ENCODE measurements at regions not wholly inside any gene's neighbourhood (a gene's known extent, or its start where the extent isn't known, plus 50 kb on each side); places are given as distances from the start of the nearest gene placed in this dataset.

GRCh38 chr11:134786636-134787035 is 374.6 kb upstream of the B3GAT1 start:
- Histone ChIP-seq H3K36me3 (ENCODE audit: control insufficient read depth, insufficient read depth, low read length) (no peaks in the 10 kb centered on the region), H3K27ac (ENCODE audit: low read depth, low read length) (no peak overlapping the region), H3K4me3 (ENCODE audit: low read length) (no peak overlapping the region), H3K27me3 (ENCODE audit: control insufficient read depth, insufficient read depth, low read length) (peaks cover 3% of the 10 kb centered on the region), H3K9ac (ENCODE audit: low read length) (no peak overlapping the region), H3K4me1 (ENCODE audit: control insufficient read depth, insufficient read depth, low read length) (no peaks in the 10 kb centered on the region)

- Histone ChIP-seq H3K4me1 (ENCODE audit: control insufficient read depth, insufficient read depth, low read length) (no peaks in the 10 kb centered on the region), H3K27ac (ENCODE audit: low read depth, low read length) (no peak overlapping the region), H3K27me3 (ENCODE audit: control insufficient read depth, insufficient read depth, low read length) (peaks cover 3% of the 10 kb centered on the region), H3K36me3 (ENCODE audit: control insufficient read depth, insufficient read depth, low read length) (no peaks in the 10 kb centered on the region), H3K4me3 (ENCODE audit: low read length) (no peak overlapping the region), H3K9ac (ENCODE audit: low read length) (no peak overlapping the region)
Observed at GRCh38 chr11:134785660-134786284, 373.7 kb upstream of the B3GAT1 start.

GRCh38 chr11:134785059-134785458 is 373.0 kb upstream of the B3GAT1 start:
- no peak overlapping the region for H3K9ac ChIP-seq (ENCODE audit: low read length)
- no peaks in the 10 kb centered on the region for H3K4me1 ChIP-seq (ENCODE audit: control insufficient read depth, insufficient read depth, low read length)
- no peaks in the 10 kb centered on the region for H3K36me3 ChIP-seq (ENCODE audit: control insufficient read depth, insufficient read depth, low read length)
- no peak overlapping the region for H3K27ac ChIP-seq (ENCODE audit: low read depth, low read length)
- no peak overlapping the region for H3K4me3 ChIP-seq (ENCODE audit: low read length)
- peaks cover 3% of the 10 kb centered on the region for H3K27me3 ChIP-seq (ENCODE audit: control insufficient read depth, insufficient read depth, low read length)

GRCh38 chr11:134784568-134784967 is 372.5 kb upstream of the B3GAT1 start:
- H3K36me3 ChIP-seq (ENCODE audit: control insufficient read depth, insufficient read depth, low read length), result no peaks in the 10 kb centered on the region

GRCh38 chr11:134784046-134784445 is 372.0 kb upstream of the B3GAT1 start:
- Histone ChIP-seq H3K27me3 (ENCODE audit: control insufficient read depth, insufficient read depth, low read length) (peaks cover 3% of the 10 kb centered on the region), H3K4me3 (ENCODE audit: low read length) (no peak overlapping the region), H3K4me1 (ENCODE audit: control insufficient read depth, insufficient read depth, low read length) (no peaks in the 10 kb centered on the region), H3K9ac (ENCODE audit: low read length) (no peak overlapping the region), H3K27ac (ENCODE audit: low read depth, low read length) (no peak overlapping the region), H3K36me3 (ENCODE audit: control insufficient read depth, insufficient read depth, low read length) (no peaks in the 10 kb centered on the region)

More at GRCh38 chr11:134784568-134784967, 372.5 kb upstream of the B3GAT1 start:
- Histone ChIP-seq H3K27me3 (ENCODE audit: control insufficient read depth, insufficient read depth, low read length) (peaks cover 3% of the 10 kb centered on the region), H3K9ac (ENCODE audit: low read length) (no peak overlapping the region), H3K4me1 (ENCODE audit: control insufficient read depth, insufficient read depth, low read length) (no peaks in the 10 kb centered on the region), H3K4me3 (ENCODE audit: low read length) (no peak overlapping the region), H3K27ac (ENCODE audit: low read depth, low read length) (no peak overlapping the region)

- no peak overlapping the region for H3K27ac ChIP-seq (ENCODE audit: low read depth, low read length)
- H3K4me1 ChIP-seq (ENCODE audit: control insufficient read depth, insufficient read depth, low read length), result no peaks in the 10 kb centered on the region
Observed at GRCh38 chr11:134783234-134783633, 371.2 kb upstream of the B3GAT1 start.

GRCh38 chr11:134781380-134781866 is 369.4 kb upstream of the B3GAT1 start:
- Histone ChIP-seq H3K4me3 (ENCODE audit: low read length) (no peak overlapping the region), H3K27me3 (ENCODE audit: control insufficient read depth, insufficient read depth, low read length) (peaks cover 3% of the 10 kb centered on the region), H3K9ac (ENCODE audit: low read length) (no peak overlapping the region), H3K4me1 (ENCODE audit: control insufficient read depth, insufficient read depth, low read length) (no peaks in the 10 kb centered on the region), H3K27ac (ENCODE audit: low read depth, low read length) (no peak overlapping the region), H3K36me3 (ENCODE audit: control insufficient read depth, insufficient read depth, low read length) (no peaks in the 10 kb centered on the region)

More at GRCh38 chr11:134783234-134783633, 371.2 kb upstream of the B3GAT1 start:
- Histone ChIP-seq H3K4me3 (ENCODE audit: low read length) (no peak overlapping the region), H3K9ac (ENCODE audit: low read length) (no peak overlapping the region), H3K36me3 (ENCODE audit: control insufficient read depth, insufficient read depth, low read length) (no peaks in the 10 kb centered on the region), H3K27me3 (ENCODE audit: control insufficient read depth, insufficient read depth, low read length) (peaks cover 3% of the 10 kb centered on the region)

GRCh38 chr11:134780486-134781147 is 368.6 kb upstream of the B3GAT1 start:
- no peak overlapping the region for H3K27ac ChIP-seq (ENCODE audit: low read depth, low read length)

GRCh38 chr11:134779179-134779578 is 367.1 kb upstream of the B3GAT1 start:
- Histone ChIP-seq H3K27me3 (ENCODE audit: control insufficient read depth, insufficient read depth, low read length) (no peaks in the 10 kb centered on the region), H3K27ac (ENCODE audit: low read depth, low read length) (no peak overlapping the region), H3K36me3 (ENCODE audit: control insufficient read depth, insufficient read depth, low read length) (no peaks in the 10 kb centered on the region), H3K4me1 (ENCODE audit: control insufficient read depth, insufficient read depth, low read length) (no peaks in the 10 kb centered on the region), H3K9ac (ENCODE audit: low read length) (no peak overlapping the region), H3K4me3 (ENCODE audit: low read length) (no peak overlapping the region)

More at GRCh38 chr11:134780486-134781147, 368.6 kb upstream of the B3GAT1 start:
- no peak overlapping the region for H3K4me3 ChIP-seq (ENCODE audit: low read length)
- no peaks in the 10 kb centered on the region for H3K36me3 ChIP-seq (ENCODE audit: control insufficient read depth, insufficient read depth, low read length)
- H3K9ac ChIP-seq (ENCODE audit: low read length), result no peak overlapping the region
- no peaks in the 10 kb centered on the region for H3K27me3 ChIP-seq (ENCODE audit: control insufficient read depth, insufficient read depth, low read length)
- no peaks in the 10 kb centered on the region for H3K4me1 ChIP-seq (ENCODE audit: control insufficient read depth, insufficient read depth, low read length)

GRCh38 chr11:134768463-134768862 is 356.4 kb upstream of the B3GAT1 start:
- no peak overlapping the region for H3K9ac ChIP-seq (ENCODE audit: low read length)
- H3K27ac ChIP-seq (ENCODE audit: low read depth, low read length), result no peak overlapping the region
- H3K36me3 ChIP-seq (ENCODE audit: control insufficient read depth, insufficient read depth, low read length), result no peaks in the 10 kb centered on the region
- H3K4me1 ChIP-seq (ENCODE audit: control insufficient read depth, insufficient read depth, low read length), result no peaks in the 10 kb centered on the region
- no peak overlapping the region for H3K4me3 ChIP-seq (ENCODE audit: low read length)
- H3K27me3 ChIP-seq (ENCODE audit: control insufficient read depth, insufficient read depth, low read length), result peaks cover 2% of the 10 kb centered on the region

GRCh38 chr11:134765565-134765964 is 353.5 kb upstream of the B3GAT1 start:
- Histone ChIP-seq H3K27ac (ENCODE audit: low read depth, low read length) (no peak overlapping the region), H3K27me3 (ENCODE audit: control insufficient read depth, insufficient read depth, low read length) (peaks cover 2% of the 10 kb centered on the region), H3K36me3 (ENCODE audit: control insufficient read depth, insufficient read depth, low read length) (no peaks in the 10 kb centered on the region), H3K9ac (ENCODE audit: low read length) (no peak overlapping the region), H3K4me3 (ENCODE audit: low read length) (no peak overlapping the region), H3K4me1 (ENCODE audit: control insufficient read depth, insufficient read depth, low read length) (no peaks in the 10 kb centered on the region)

- H3K27me3 ChIP-seq (ENCODE audit: control insufficient read depth, insufficient read depth, low read length), result peaks cover 2% of the 10 kb centered on the region
- no peak overlapping the region for H3K27ac ChIP-seq (ENCODE audit: low read depth, low read length)
- H3K36me3 ChIP-seq (ENCODE audit: control insufficient read depth, insufficient read depth, low read length), result no peaks in the 10 kb centered on the region
- H3K4me3 ChIP-seq (ENCODE audit: low read length), result no peak overlapping the region
- no peaks in the 10 kb centered on the region for H3K4me1 ChIP-seq (ENCODE audit: control insufficient read depth, insufficient read depth, low read length)
- H3K9ac ChIP-seq (ENCODE audit: low read length), result no peak overlapping the region
Observed at GRCh38 chr11:134764966-134765365, 352.9 kb upstream of the B3GAT1 start.

GRCh38 chr11:134764367-134764766 is 352.3 kb upstream of the B3GAT1 start:
- Histone ChIP-seq H3K27ac (ENCODE audit: low read depth, low read length) (no peak overlapping the region), H3K4me3 (ENCODE audit: low read length) (no peak overlapping the region), H3K36me3 (ENCODE audit: control insufficient read depth, insufficient read depth, low read length) (no peaks in the 10 kb centered on the region), H3K4me1 (ENCODE audit: control insufficient read depth, insufficient read depth, low read length) (no peaks in the 10 kb centered on the region), H3K9ac (ENCODE audit: low read length) (no peak overlapping the region), H3K27me3 (ENCODE audit: control insufficient read depth, insufficient read depth, low read length) (peaks cover 2% of the 10 kb centered on the region)
